COLO668 (cell line): ENCODE measurements at regions not wholly inside any gene's neighbourhood (a gene's known extent, or its start where the extent isn't known, plus 50 kb on each side); places are given as distances from the start of the nearest gene placed in this dataset.

ENCODE experiments used
- DNase-seq: peaks from one replicate; lab custom pipeline; 2025; ENCODE audit not compliant: unreplicated experiment; lab: John Stamatoyannopoulos, UW

- DNase-seq = no peak
Observed at GRCh38 chr5:73312146-73312871, 136.3 kb downstream of the FOXD1 start.

DNA sequence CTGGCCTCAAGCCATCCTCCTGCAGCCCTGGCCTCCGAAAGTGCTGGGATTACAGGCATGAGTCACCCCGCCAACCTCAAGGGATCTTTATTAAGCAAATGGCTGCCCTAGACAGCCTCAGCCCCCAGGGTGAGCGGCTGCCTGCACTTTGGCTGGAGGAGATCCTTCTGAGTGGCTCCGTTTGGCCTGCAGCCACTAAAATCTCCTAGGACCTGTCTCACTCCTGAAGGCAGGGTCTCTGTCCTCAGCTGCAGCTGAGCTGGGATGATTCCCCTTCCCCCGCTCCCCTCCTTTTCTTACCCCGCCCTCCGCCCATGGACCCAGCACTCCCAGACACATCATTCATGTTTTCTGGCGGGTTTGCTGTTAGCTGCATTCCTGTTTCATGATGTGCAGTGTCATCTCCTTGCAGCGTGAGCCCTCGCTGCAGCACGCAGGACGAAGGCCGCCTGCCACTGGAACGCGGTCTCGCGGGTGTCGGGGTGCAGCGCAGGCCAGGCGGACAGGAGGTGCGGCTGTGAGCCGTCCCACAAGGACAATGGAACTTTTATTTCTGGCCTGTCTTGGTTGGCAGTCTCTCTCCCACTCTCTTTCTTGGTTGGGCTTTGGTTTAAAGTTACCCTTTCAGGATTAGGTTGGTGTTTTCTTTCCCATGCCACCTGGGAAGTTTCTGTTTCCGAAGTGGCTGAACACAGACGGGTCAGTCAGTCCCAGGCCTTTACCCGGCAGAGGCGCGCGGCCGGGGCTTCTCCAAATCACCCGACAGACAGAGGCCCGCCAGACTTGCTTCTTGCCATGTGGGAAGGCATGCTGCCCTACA lies 137.1 kb downstream of the FOXD1 start:
- no peak for DNase-seq

DNA sequence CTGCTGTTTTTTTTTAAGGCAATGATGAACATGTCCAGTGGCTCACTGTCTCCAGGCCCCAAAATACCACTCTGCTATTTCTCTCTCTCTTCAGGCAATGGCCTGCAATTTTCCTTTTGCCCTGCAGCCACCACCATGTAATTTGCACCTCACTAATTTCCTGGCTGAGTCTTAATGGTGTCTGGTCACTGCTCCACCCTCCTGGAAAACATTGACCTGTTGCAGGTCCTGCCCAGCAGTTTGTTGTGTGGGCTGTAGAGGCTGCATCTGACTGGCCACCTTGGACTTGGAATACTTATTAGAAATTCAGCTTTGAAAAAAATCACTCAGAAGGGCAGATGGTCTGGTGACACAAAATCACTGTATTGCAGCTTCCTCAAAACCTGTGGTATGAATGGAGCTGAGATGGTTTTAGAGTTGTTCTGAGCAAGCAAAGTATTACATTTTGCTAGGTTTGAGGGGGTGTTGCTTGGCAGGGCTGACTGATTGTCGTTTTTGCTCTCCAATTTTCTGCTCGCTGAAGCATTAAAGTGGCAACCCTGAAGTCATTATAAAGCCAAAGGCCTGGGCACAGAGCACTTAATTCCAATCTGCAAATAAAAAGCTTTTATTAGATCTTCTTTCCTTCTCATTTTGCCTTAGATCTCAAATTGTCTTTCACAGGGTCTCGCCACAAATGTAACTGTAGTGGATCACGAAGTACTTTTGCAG lies 134.8 kb downstream of the TMEM174 start:
- no peak for DNase-seq

GRCh38 chr5:73306741-73307275 lies 133.8 kb downstream of the TMEM174 start:
- no peak for DNase-seq

GRCh38 chr5:73306078-73306719 lies 133.2 kb downstream of the TMEM174 start:
- DNase-seq = no peak

GRCh38 chr5:73305386-73305785 lies 132.4 kb downstream of the TMEM174 start:
- DNase-seq = no peak

- no peak for DNase-seq
Observed at GRCh38 chr5:73304381-73304780, 131.4 kb downstream of the TMEM174 start.

GRCh38 chr5:73303148-73304079 lies 130.4 kb downstream of the TMEM174 start:
- peak; percentile 71 for DNase-seq

- DNase-seq = no peak
Observed at GRCh38 chr5:73302797-73303147, 129.8 kb downstream of the TMEM174 start.

DNA sequence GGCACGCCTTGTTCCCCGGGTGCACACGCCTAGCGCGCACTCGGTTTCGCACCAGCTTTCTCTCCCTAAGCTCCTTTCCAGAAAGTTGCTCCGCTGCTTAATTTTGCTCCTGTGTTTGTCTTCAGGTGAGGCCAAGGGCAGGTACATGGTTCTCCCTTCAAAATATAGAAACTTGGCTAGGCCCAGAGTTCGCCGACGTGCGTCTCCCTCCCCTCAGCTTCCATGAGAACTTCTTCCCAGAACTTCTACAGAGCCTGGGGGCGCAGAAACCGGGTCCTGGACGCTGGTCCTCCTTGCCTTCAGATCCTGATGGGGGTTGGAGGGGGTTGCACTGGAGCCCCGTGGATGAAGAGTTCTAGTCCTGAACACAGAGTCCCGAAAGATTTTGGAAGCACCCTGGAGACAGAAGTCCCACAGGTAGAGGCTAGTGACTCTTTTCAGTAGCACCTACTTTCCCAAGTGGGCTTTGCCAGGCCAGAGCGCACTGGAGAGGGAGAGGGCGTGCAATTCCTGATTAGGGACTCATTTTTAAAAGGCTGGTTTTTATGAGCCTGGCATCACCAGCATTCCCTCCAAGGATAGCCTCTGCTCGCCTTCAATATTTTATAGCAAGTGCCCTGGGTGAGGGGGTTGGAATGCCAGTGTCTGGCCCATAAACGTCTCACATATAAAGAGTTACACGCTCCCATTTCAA lies 128.4 kb downstream of the TMEM174 start:
- no peak for DNase-seq

GRCh38 chr5:73300337-73301207 lies 127.6 kb downstream of the TMEM174 start:
- DNase-seq = no peak

DNA sequence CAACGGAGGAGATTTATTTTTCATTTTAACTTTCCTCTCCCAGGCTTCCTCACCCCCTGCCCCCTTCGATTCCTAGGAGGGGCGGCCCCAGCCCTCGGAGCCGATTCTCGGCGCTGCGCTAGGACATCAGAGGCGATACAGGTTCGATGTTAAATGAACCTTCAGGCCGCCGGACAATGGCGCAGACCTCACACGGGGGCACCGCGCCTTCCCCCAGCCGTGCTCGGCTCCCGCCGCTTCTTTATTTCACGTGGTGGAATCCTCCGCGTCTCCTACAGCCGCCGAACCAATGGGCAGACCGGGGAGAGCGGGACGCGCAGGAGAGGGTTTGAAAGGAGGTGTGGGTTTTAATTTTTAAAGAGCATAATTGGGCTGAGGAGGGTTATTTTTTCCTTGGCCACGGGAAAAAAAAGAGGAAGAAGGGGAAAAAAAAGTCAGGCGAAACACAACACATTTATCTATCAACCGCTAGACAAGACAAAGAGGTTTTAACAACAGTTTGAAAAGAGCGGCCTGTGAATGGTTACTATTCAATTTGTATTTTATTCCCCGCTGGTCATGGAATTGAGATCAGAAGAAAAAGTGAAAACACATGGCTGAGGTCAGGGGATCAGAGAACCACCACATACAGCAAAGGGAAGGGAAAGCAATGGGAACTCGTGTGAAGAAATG lies 126.8 kb downstream of the TMEM174 start:
- DNase-seq = no peak

DNA sequence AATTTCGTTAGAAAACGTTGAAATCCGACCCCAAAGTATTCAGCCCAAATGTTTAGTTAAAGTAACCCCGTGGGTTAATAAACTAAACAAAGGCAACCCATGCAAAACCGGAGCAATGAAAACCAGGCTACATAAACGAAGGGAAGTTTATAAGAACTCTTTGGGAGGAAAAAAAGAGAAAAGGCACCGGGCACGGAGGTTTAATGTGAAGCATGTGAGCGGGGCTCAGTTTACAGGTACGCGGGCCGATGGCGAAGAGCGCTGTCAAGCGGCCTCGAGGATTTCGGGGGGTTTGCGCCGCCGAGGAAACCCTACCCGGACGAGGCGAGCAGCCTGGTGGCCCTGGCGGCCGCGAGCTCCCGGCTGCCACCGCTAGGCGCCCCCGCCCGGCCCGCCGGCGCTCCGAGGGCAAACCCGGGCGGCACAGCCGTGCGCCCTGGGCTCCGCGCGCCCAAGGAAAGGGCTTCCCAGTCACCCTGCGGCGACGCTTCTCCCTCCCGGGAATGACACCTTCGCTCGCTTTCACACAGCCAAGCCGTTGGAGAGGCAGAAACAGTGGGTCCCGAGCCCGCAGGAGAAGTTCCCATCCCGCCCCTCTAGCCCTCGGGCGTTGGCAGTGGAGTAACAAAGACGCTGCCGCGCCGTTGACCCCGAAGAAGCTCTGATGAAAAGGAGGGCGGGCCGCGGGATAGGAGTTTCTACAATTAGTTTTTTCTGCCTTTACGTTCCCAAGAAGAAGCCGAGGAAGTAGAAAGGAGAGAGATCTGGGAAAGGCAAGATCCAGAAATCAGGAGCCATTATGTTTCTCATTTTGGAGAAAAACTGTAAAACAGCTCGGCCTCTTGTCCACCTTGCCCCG lies 126.0 kb downstream of the TMEM174 start:
- peak; percentile 74 for DNase-seq

DNA sequence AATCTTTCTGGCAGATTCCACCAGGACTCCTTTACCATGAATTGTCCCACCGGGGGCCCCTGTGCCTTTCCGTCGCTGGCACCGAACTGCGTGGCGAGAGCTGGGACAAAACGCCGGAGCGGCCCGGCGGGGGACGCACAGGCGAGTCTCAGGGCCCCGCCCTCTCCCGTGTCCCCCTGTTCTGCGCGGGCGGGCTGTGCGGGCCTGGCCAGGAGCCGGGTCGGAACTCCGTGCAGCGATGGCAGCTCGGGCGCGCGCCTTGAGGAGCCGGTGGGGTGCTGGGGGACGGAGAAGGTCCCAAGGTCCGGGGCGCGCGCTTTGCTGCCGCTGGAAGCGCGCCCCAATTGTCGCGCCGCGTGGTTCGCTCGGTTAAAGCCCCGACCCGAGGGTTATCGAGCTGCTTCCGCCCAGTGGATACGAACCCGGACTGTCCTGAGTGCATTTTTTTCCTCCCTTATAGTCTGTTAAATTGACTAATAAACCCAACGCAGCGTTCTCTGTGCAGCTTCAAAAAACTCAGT lies 125.3 kb downstream of the TMEM174 start:
- DNase-seq = no peak

DNA sequence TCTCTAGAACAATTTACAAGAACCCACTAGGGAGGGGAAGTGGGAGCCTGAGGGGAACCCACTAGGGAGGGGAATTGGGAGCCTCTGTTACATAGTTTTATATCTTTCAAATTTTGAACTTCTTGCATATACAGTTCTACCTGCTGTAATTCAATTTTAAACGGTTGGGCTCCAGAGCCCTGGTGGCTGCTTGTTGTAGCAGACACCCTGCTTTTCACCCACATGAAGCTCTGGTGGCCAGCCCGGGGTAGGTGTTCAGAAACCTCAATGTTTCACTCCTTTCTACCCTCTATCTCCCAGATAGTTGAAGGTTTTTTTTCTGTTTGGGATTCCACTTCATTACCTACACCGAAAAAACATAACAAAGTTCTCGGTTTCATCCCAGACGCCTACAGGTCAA lies 124.4 kb downstream of the TMEM174 start:
- no peak for DNase-seq

GRCh38 chr5:73296772-73297171 lies 123.8 kb downstream of the TMEM174 start:
- DNase-seq = no peak

GRCh38 chr5:73295921-73296320 lies 122.9 kb downstream of the TMEM174 start:
- DNase-seq = no peak
